Neuronal stem cell (in vitro differentiated cells): ENCODE measurements at regions not wholly inside any gene's neighbourhood (a gene's known extent, or its start where the extent isn't known, plus 50 kb on each side); places are given as distances from the start of the nearest gene placed in this dataset.

ENCODE experiments used
- DNase-seq: peaks from one replicate; pipeline ENCODE4 v3.0.0-alpha.2; 2013; ENCODE audit warnings: low spot score
- H2AFZ ChIP-seq: one replicate; pipeline ENCODE4 v1.6.1; 2013; ENCODE audit warnings: mild to moderate bottlenecking, low read length, inconsistent platforms
- H2AK5ac ChIP-seq: 2 replicates; pipeline ENCODE4 v1.6.1; 2013; ENCODE audit warnings: low read depth, mild to moderate bottlenecking, inconsistent platforms, low read length, moderate library complexity, mixed read lengths
- H2BK120ac ChIP-seq: 2 replicates; pipeline ENCODE4 v1.6.1; 2013; ENCODE audit warnings: low read depth, mild to moderate bottlenecking, inconsistent platforms, low read length, moderate library complexity, mixed read lengths
- H2BK12ac ChIP-seq: one replicate; pipeline ENCODE4 v1.6.1; 2013; ENCODE audit warnings: low read length, inconsistent platforms
- H2BK15ac ChIP-seq: 2 replicates; pipeline ENCODE4 v1.6.1; 2013; ENCODE audit warnings: mild to moderate bottlenecking, low read length, inconsistent platforms, mixed read lengths
- H2BK5ac ChIP-seq: one replicate; pipeline ENCODE4 v1.6.1; 2013; ENCODE audit warnings: inconsistent platforms, mild to moderate bottlenecking, low read length, moderate library complexity
- H3K14ac ChIP-seq: one replicate; pipeline ENCODE4 v1.6.1; 2013; ENCODE audit warnings: low read length, inconsistent platforms
- H3K18ac ChIP-seq: 2 replicates; pipeline ENCODE4 v1.6.1; 2013; ENCODE audit warnings: low read length, inconsistent platforms
- H3K23ac ChIP-seq: 2 replicates; pipeline ENCODE4 v1.6.1; 2013; ENCODE audit warnings: low read depth, mild to moderate bottlenecking, mixed read lengths, low read length, inconsistent platforms; ENCODE audit not compliant: poor library complexity
- H3K27ac ChIP-seq: replicated peaks from 3 replicates; pipeline ENCODE4 v1.5.1; 2013; ENCODE audit warnings: low read length, inconsistent platforms
- H3K27me3 ChIP-seq, 3 experiments: 2 replicates each; pipeline ENCODE4 v1.6.1; 2013; ENCODE audit warnings: low read length in 3 of 3, mild to moderate bottlenecking in 2 of 3, inconsistent platforms in 1 of 3, low read depth in 1 of 3, mixed read lengths in 1 of 3, moderate library complexity in 1 of 3; ENCODE audit not compliant: control insufficient read depth in 3 of 3, insufficient read depth in 3 of 3
- H3K36me3 ChIP-seq, 2 donors: replicated peaks in 1 of 2; 2 replicates each; pipeline ENCODE4 v1.6.1; 2013; ENCODE audit warnings: low read length in 2 of 2; ENCODE audit not compliant: control insufficient read depth in 2 of 2, insufficient read depth in 2 of 2
- H3K4ac ChIP-seq: 2 replicates; pipeline ENCODE4 v1.6.1; 2013; ENCODE audit warnings: inconsistent platforms, mild to moderate bottlenecking, low read length, moderate library complexity
- H3K4me1 ChIP-seq, 2 donors: 1 replicate in 1 of 2; 2 replicates in 1 of 2; pipeline ENCODE4 v1.6.1; 2013; ENCODE audit warnings: low read length in 2 of 2, low read depth in 1 of 2; ENCODE audit not compliant: control insufficient read depth in 2 of 2, insufficient read depth in 1 of 2
- H3K4me2 ChIP-seq: one replicate; pipeline ENCODE4 v1.6.1; 2013; ENCODE audit warnings: mild to moderate bottlenecking, low read length, inconsistent platforms; ENCODE audit not compliant: insufficient read depth, poor library complexity, severe bottlenecking
- H3K4me3 ChIP-seq, 2 donors: 2 replicates each; pipeline ENCODE4 v1.5.1; 2013; ENCODE audit warnings: low read length in 2 of 2, mild to moderate bottlenecking in 2 of 2, inconsistent platforms in 1 of 2, moderate library complexity in 1 of 2
- H3K79me1 ChIP-seq: one replicate; pipeline ENCODE4 v1.6.1; 2013; ENCODE audit warnings: low read depth, mild to moderate bottlenecking, inconsistent platforms, low read length, moderate library complexity
- H3K9ac ChIP-seq: one replicate; pipeline ENCODE4 v1.6.1; 2013; ENCODE audit warnings: mild to moderate bottlenecking, low read depth, low read length, inconsistent platforms; ENCODE audit not compliant: poor library complexity
- H3K9me3 ChIP-seq, 2 donors: replicated peaks in 1 of 2; 2 replicates each; pipeline versions ENCODE3 to v1.6.1; 2013; ENCODE audit warnings: low read length in 2 of 2, mild to moderate bottlenecking in 2 of 2, inconsistent platforms in 1 of 2, low read depth in 1 of 2, mixed read lengths in 1 of 2, moderate library complexity in 1 of 2; ENCODE audit not compliant: control insufficient read depth in 2 of 2, insufficient read depth in 1 of 2
- H4K8ac ChIP-seq: one replicate; pipeline ENCODE4 v1.6.1; 2013; ENCODE audit warnings: low read depth, mild to moderate bottlenecking, inconsistent platforms, low read length, moderate library complexity
- H4K91ac ChIP-seq: one replicate; pipeline ENCODE4 v1.6.1; 2013; ENCODE audit warnings: low read length, low read depth, mild to moderate bottlenecking, inconsistent platforms; ENCODE audit not compliant: poor library complexity
- WGBS, 2 donors: extraction: QIAGEN DNeasy Blood & Tissue Kit; methylation state at CpG; one replicate each; pipeline ENCODE4 v1.1.7; 2013; ENCODE audit warnings: missing lambda C conversion rate in 2 of 2, mixed read lengths in 1 of 2; ENCODE audit not compliant: insufficient read length in 2 of 2, insufficient replicate concordance in 1 of 2; ENCODE audit errors: extremely low coverage in 2 of 2; 5-methylcytosine and 5-hydroxymethylcytosine counted together

- Histone ChIP-seq H3K14ac (no peak overlapping the region), H3K9ac (peak overlapping the region; percentile 66), H4K8ac (peak overlapping the region; percentile 83), H3K4me1 (peaks cover 10 to 19% of the 10 kb centered on the region in 2 donors), H3K23ac (peak overlapping the region; percentile 61), H3K27me3 (peaks cover 0 to 79% (median 0%) of the 10 kb centered on the region in 3 experiments), H3K79me1 (no peaks in the 10 kb centered on the region), H3K27ac (no peak overlapping the region), H2AK5ac (peak overlapping the region; percentile 86), H3K36me3 (no peaks in the 10 kb centered on the region), H2BK5ac (no peak overlapping the region), H4K91ac (no peak overlapping the region), H3K9me3 (no peaks in the 10 kb centered on the region), H2BK12ac (peak overlapping the region; percentile 94), H2BK15ac (peak overlapping the region; percentile 81), H3K4ac (no peak overlapping the region), H3K4me3 (no peak overlapping the region), H2AFZ (no peak overlapping the region), H3K4me2 (no peak overlapping the region), H3K18ac (peak overlapping the region; percentile 62), H2BK120ac (no peak overlapping the region)
- DNase-seq: no peak
- no CpG with 5 or more reads among the region's 14 CpGs for WGBS, 2 donors
Measured at GRCh38 chr22:44385296-44385610, 72.5 kb upstream of the SHISAL1 start.

GRCh38 chr22:44384563-44385295 lies 72.0 kb upstream of the SHISAL1 start:
- Histone ChIP-seq H3K18ac (peak overlapping the region; percentile 62), H2BK5ac (no peak overlapping the region), H2AK5ac (peak overlapping the region; percentile 86), H2BK12ac (peak overlapping the region; percentile 94), H3K4me2 (no peak overlapping the region), H3K4me3 (no peak overlapping the region), H3K14ac (peak overlapping the region; percentile 32), H2BK120ac (no peak overlapping the region), H3K36me3 (no peaks in the 10 kb centered on the region), H3K23ac (peak overlapping the region; percentile 61), H3K79me1 (no peaks in the 10 kb centered on the region), H3K27me3 (peaks cover 0 to 73% (median 0%) of the 10 kb centered on the region in 3 experiments), H3K4me1 (peaks cover 10 to 19% of the 10 kb centered on the region in 2 donors), H2BK15ac (peak overlapping the region; percentile 81), H3K27ac (no peak overlapping the region), H4K8ac (peak overlapping the region; percentile 83), H3K9ac (peak overlapping the region; percentile 66), H2AFZ (no peak overlapping the region), H3K4ac (no peak overlapping the region), H3K9me3 (no peaks in the 10 kb centered on the region), H4K91ac (no peak overlapping the region)
- WGBS, 2 donors: no CpG with 5 or more reads among the region's 12 CpGs
- DNase-seq: no peak

GRCh38 chr22:44383652-44384562 lies 71.2 kb upstream of the SHISAL1 start:
- no CpG with 5 or more reads among the region's 14 CpGs for WGBS, 2 donors
- Histone ChIP-seq H3K27me3 (peaks cover 0 to 68% (median 0%) of the 10 kb centered on the region in 3 experiments), H3K18ac (peak overlapping the region; percentile 13), H4K8ac (no peak overlapping the region), H2AFZ (no peak overlapping the region), H3K4me3 (no peak overlapping the region), H3K14ac (no peak overlapping the region), H3K9ac (no peak overlapping the region), H3K4me2 (no peak overlapping the region), H3K36me3 (no peaks in the 10 kb centered on the region), H3K27ac (no peak overlapping the region), H2BK15ac (peak overlapping the region; percentile 56), H2BK12ac (no peak overlapping the region), H3K4me1 (peaks cover 10 to 19% of the 10 kb centered on the region in 2 donors), H4K91ac (no peak overlapping the region), H3K9me3 (no peaks in the 10 kb centered on the region), H3K4ac (no peak overlapping the region), H2AK5ac (peak overlapping the region; percentile 53), H3K23ac (no peak overlapping the region), H3K79me1 (no peaks in the 10 kb centered on the region), H2BK120ac (peak overlapping the region; percentile 64), H2BK5ac (no peak overlapping the region)
- no peak for DNase-seq

GRCh38 chr22:44383064-44383575 lies 70.4 kb upstream of the SHISAL1 start:
- H3K14ac ChIP-seq: no peak overlapping the region
- H3K9me3 ChIP-seq: peaks cover 3 to 5% of the 10 kb centered on the region in 2 donors
- DNase-seq: no peak
- H3K23ac ChIP-seq: no peak overlapping the region
- no peaks in the 10 kb centered on the region for H3K79me1 ChIP-seq
- H3K27ac ChIP-seq: no peak overlapping the region
- no peak overlapping the region for H2BK12ac ChIP-seq
- H3K4me2 ChIP-seq: no peak overlapping the region
- no peak overlapping the region for H2BK5ac ChIP-seq
- H4K91ac ChIP-seq: no peak overlapping the region
- H3K27me3 ChIP-seq: peaks cover 0 to 61% (median 0%) of the 10 kb centered on the region in 3 experiments
- no peak overlapping the region for H3K9ac ChIP-seq
- no peaks in the 10 kb centered on the region for H3K36me3 ChIP-seq
- peak overlapping the region; percentile 25 for H4K8ac ChIP-seq
- H3K4ac ChIP-seq: no peak overlapping the region
- H3K18ac ChIP-seq: peak overlapping the region; percentile 34
- H3K4me3 ChIP-seq: no peak overlapping the region
- peak overlapping the region; percentile 64 for H2BK120ac ChIP-seq
- peak overlapping the region; percentile 41 for H2AK5ac ChIP-seq
- H2AFZ ChIP-seq: no peak overlapping the region
- H3K4me1 ChIP-seq: peaks cover 10 to 19% of the 10 kb centered on the region in 2 donors
- WGBS, 2 donors: no CpG with 5 or more reads among the region's 6 CpGs
- H2BK15ac ChIP-seq: peak overlapping the region; percentile 56
